ENCODE measurements at regions not wholly inside any gene's neighbourhood (a gene's known extent, or its start where the extent isn't known, plus 50 kb on each side); places are given as distances from the start of the nearest gene placed in this dataset.

GRCh38 chr6:24060982-24061754 is 64.8 kb upstream of the NRSN1 start:
- TF ChIP-seq CTCF (IDR thresholded peaks at IDR 0.05) (no peak), EZH2 (IDR thresholded peaks at IDR 0.05) (no peak), EZH2phosphoT487 (IDR thresholded peaks at IDR 0.05) (no peak)

Measured in neural progenitor cell (in vitro differentiated cells).